Liver (tissue), 3 donors: ENCODE measurements at regions not wholly inside any gene's neighbourhood (a gene's known extent, or its start where the extent isn't known, plus 50 kb on each side); places are given as distances from the start of the nearest gene placed in this dataset.

Experiments used
- ATF3 ChIP-seq: IDR thresholded peaks from 2 replicates; pipeline ENCODE4 v1.6.1; 2016; ENCODE audit warnings: antibody characterized with exemption
- CTCF ChIP-seq: fragments of 150-350 bp; IDR thresholded peaks from 2 replicates; pipeline ENCODE4 v1.5.1; 2017; ENCODE audit warnings: improper control_type of control experiment, low read depth, low read length; ENCODE audit not compliant: missing input control
- EGR1 ChIP-seq, 2 donors: IDR thresholded peaks; 2 replicates each; pipeline ENCODE4 v1.6.1; 2016 to 2018; ENCODE audit warnings: antibody characterized with exemption in 2 of 2, low read depth in 2 of 2
- GABPA ChIP-seq, 2 donors: IDR thresholded peaks in 1 of 2; conservative IDR thresholded peaks in 1 of 2; 2 replicates each; pipeline ENCODE4 v1.6.1; 2016; ENCODE audit warnings: antibody characterized with exemption in 2 of 2, mild to moderate bottlenecking in 1 of 2, moderate library complexity in 1 of 2
- JUND ChIP-seq, 2 donors: IDR thresholded peaks; 2 replicates each; pipeline ENCODE4 v1.6.1; 2016; ENCODE audit warnings: antibody characterized with exemption in 2 of 2
- MAX ChIP-seq: IDR thresholded peaks from 2 replicates; pipeline ENCODE4 v1.6.1; 2016; ENCODE audit warnings: antibody characterized with exemption
- NR2F2 ChIP-seq: IDR thresholded peaks from 2 replicates; pipeline ENCODE4 v1.6.1; 2016; ENCODE audit warnings: antibody characterized with exemption
- RAD21 ChIP-seq, 2 donors: IDR thresholded peaks; 2 replicates each; pipeline ENCODE4 v1.6.1; 2016; ENCODE audit warnings: antibody characterized with exemption in 2 of 2, mild to moderate bottlenecking in 2 of 2
- REST ChIP-seq: IDR thresholded peaks from 2 replicates; pipeline ENCODE4 v1.6.1; 2016; ENCODE audit warnings: antibody characterized with exemption, mild to moderate bottlenecking
- RXRA ChIP-seq, 2 donors: IDR thresholded peaks; 2 replicates each; pipeline ENCODE4 v1.6.1; 2017 to 2018; ENCODE audit warnings: antibody characterized with exemption in 2 of 2, mild to moderate bottlenecking in 1 of 2
- SP1 ChIP-seq: IDR thresholded peaks from 2 replicates; pipeline ENCODE4 v1.6.1; 2018; ENCODE audit warnings: antibody characterized with exemption, mild to moderate bottlenecking
- TAF1 ChIP-seq: conservative IDR thresholded peaks from 2 replicates; pipeline ENCODE4 v1.6.1; 2016; ENCODE audit warnings: antibody characterized with exemption, mild to moderate bottlenecking
- YY1 ChIP-seq: IDR thresholded peaks from 2 replicates; pipeline ENCODE4 v1.6.1; 2016; ENCODE audit warnings: antibody characterized with exemption, mild to moderate bottlenecking
- ZBTB33 ChIP-seq: IDR thresholded peaks from 2 replicates; pipeline ENCODE4 v1.6.1; 2016; ENCODE audit warnings: antibody characterized with exemption
- donor health status: healthy.
- donor health status: healthy.

- no peak for TF ChIP-seq CTCF
- no peak for TF ChIP-seq YY1
- TF ChIP-seq REST, result no peak
- no peak for TF ChIP-seq ZBTB33
- no peak for TF ChIP-seq GABPA (IDR thresholded peaks at IDR 0.05 in 1 of 2, conservative IDR thresholded peaks at IDR 0.05 in 1 of 2)
- no peak for TF ChIP-seq MAX
- TF ChIP-seq EGR1 (IDR thresholded peaks at IDR 0.05; ENCODE audit: low read depth in 2 of 2), result no peak
- TF ChIP-seq ATF3, result no peak
- TF ChIP-seq TAF1, result no peak
- no peak for TF ChIP-seq RAD21 (IDR thresholded peaks at IDR 0.05)
- no peak for TF ChIP-seq SP1
- no peak for TF ChIP-seq NR2F2
- TF ChIP-seq RXRA (IDR thresholded peaks at IDR 0.05), result no peak
- TF ChIP-seq JUND (IDR thresholded peaks at IDR 0.05), result no peak
These were observed 370.9 kb upstream of the HS3ST5 start for GRCh38 chr6:114713690-114714089.
